ENCODE measurements at regions not wholly inside any gene's neighbourhood (a gene's known extent, or its start where the extent isn't known, plus 50 kb on each side); places are given as distances from the start of the nearest gene placed in this dataset.

- H3K27ac ChIP-seq, result no peak overlapping the region
- H3K4me3 ChIP-seq, result no peak overlapping the region
- H3K9me3 ChIP-seq (ENCODE audit: low read depth), result no peaks in the 10 kb centered on the region
- no peak for TF ChIP-seq EZH2phosphoT487 (IDR thresholded peaks at IDR 0.05)
- no peak overlapping the region for H2AFZ ChIP-seq (replicated peaks)
- H3K79me2 ChIP-seq (ENCODE audit: low read depth), result no peaks in the 10 kb centered on the region
- Mint-ChIP-seq H3K4me3 (no peak overlapping the region), H3K27me3 (ENCODE audit: insufficient read depth, low read depth) (peaks cover 8% of the 10 kb centered on the region), H3K9me3 (no peaks in the 10 kb centered on the region), H3K27ac (no peak overlapping the region), H3K4me1 (peaks cover 37% of the 10 kb centered on the region), H3K36me3 (no peaks in the 10 kb centered on the region)
- H3K4me1 ChIP-seq, result peaks cover 17% of the 10 kb centered on the region
- H3K9ac ChIP-seq, result no peak overlapping the region
- H4K20me1 ChIP-seq (ENCODE audit: low read depth), result no peaks in the 10 kb centered on the region
- no peaks in the 10 kb centered on the region for H3K36me3 ChIP-seq
- no peaks in the 10 kb centered on the region for H3K27me3 ChIP-seq
- no peaks in the 10 kb centered on the region for H3F3A ChIP-seq (ENCODE audit: low read depth)
- H3K4me2 ChIP-seq, result no peak overlapping the region
- no peak for DNase-seq (ENCODE audit: low spot score)
These were observed 318.4 kb downstream of the TXNL1 start for GRCh38 chr18:56319953-56320352.

GRCh38 chr18:56316727-56317126 is 321.7 kb downstream of the TXNL1 start:
- H3K4me2 ChIP-seq, result no peak overlapping the region
- H3K79me2 ChIP-seq (ENCODE audit: low read depth), result no peaks in the 10 kb centered on the region
- H4K20me1 ChIP-seq (ENCODE audit: low read depth), result no peaks in the 10 kb centered on the region
- H3K27ac ChIP-seq, result no peak overlapping the region
- no peak overlapping the region for H2AFZ ChIP-seq (replicated peaks)
- Mint-ChIP-seq H3K4me1 (peaks cover 22% of the 10 kb centered on the region), H3K27me3 (ENCODE audit: insufficient read depth, low read depth) (peaks cover 8% of the 10 kb centered on the region), H3K4me3 (no peak overlapping the region), H3K9me3 (no peaks in the 10 kb centered on the region), H3K36me3 (no peaks in the 10 kb centered on the region), H3K27ac (no peak overlapping the region)
- TF ChIP-seq EZH2 (IDR thresholded peaks at IDR 0.05) (no peak), EZH2phosphoT487 (IDR thresholded peaks at IDR 0.05) (no peak), CTCF (IDR thresholded peaks at IDR 0.05) (no peak)
- DNase-seq (ENCODE audit: low spot score), result no peak
- H3K9ac ChIP-seq, result no peak overlapping the region
- no peaks in the 10 kb centered on the region for H3K27me3 ChIP-seq
- H3K9me3 ChIP-seq (ENCODE audit: low read depth), result no peaks in the 10 kb centered on the region
- no peaks in the 10 kb centered on the region for H3K4me1 ChIP-seq
- H3F3A ChIP-seq (ENCODE audit: low read depth), result no peaks in the 10 kb centered on the region
- no peaks in the 10 kb centered on the region for H3K36me3 ChIP-seq
- H3K4me3 ChIP-seq, result no peak overlapping the region

GRCh38 chr18:56315363-56315762 is 323.0 kb downstream of the TXNL1 start:
- no peak for DNase-seq (ENCODE audit: low spot score)
- no peaks in the 10 kb centered on the region for H3K9me3 Mint-ChIP-seq
- no peaks in the 10 kb centered on the region for H3K79me2 ChIP-seq (ENCODE audit: low read depth)
- no peak overlapping the region for H3K4me3 ChIP-seq
- no peaks in the 10 kb centered on the region for H3K4me1 ChIP-seq
- H3K4me1 Mint-ChIP-seq, result peaks cover 11% of the 10 kb centered on the region
- H3K9ac ChIP-seq, result no peak overlapping the region
- TF ChIP-seq EZH2 (IDR thresholded peaks at IDR 0.05), result no peak
- TF ChIP-seq CTCF (IDR thresholded peaks at IDR 0.05), result no peak
- no peak for TF ChIP-seq EZH2phosphoT487 (IDR thresholded peaks at IDR 0.05)
- H3K36me3 Mint-ChIP-seq, result no peaks in the 10 kb centered on the region
- H3K27ac ChIP-seq, result no peak overlapping the region
- H2AFZ ChIP-seq (replicated peaks), result no peak overlapping the region
- H4K20me1 ChIP-seq (ENCODE audit: low read depth), result no peaks in the 10 kb centered on the region
- no peak overlapping the region for H3K4me3 Mint-ChIP-seq
- peaks cover 5% of the 10 kb centered on the region for H3K27me3 Mint-ChIP-seq (ENCODE audit: insufficient read depth, low read depth)
- H3K9me3 ChIP-seq (ENCODE audit: low read depth), result no peaks in the 10 kb centered on the region
- no peak overlapping the region for H3K27ac Mint-ChIP-seq
- no peaks in the 10 kb centered on the region for H3K27me3 ChIP-seq
- H3K36me3 ChIP-seq, result no peaks in the 10 kb centered on the region
- H3K4me2 ChIP-seq, result no peak overlapping the region
- H3F3A ChIP-seq (ENCODE audit: low read depth), result no peaks in the 10 kb centered on the region

GRCh38 chr18:56314396-56314795 is 324.0 kb downstream of the TXNL1 start:
- no peak overlapping the region for H3K4me3 ChIP-seq
- peaks cover 5% of the 10 kb centered on the region for H3K27me3 Mint-ChIP-seq (ENCODE audit: insufficient read depth, low read depth)
- no peak overlapping the region for H3K27ac ChIP-seq
- H4K20me1 ChIP-seq (ENCODE audit: low read depth), result no peaks in the 10 kb centered on the region
- no peak overlapping the region for H2AFZ ChIP-seq (replicated peaks)
- no peaks in the 10 kb centered on the region for H3K36me3 ChIP-seq
- no peaks in the 10 kb centered on the region for H3F3A ChIP-seq (ENCODE audit: low read depth)
- no peak overlapping the region for H3K27ac Mint-ChIP-seq
- DNase-seq (ENCODE audit: low spot score), result no peak
- H3K9me3 ChIP-seq (ENCODE audit: low read depth), result no peaks in the 10 kb centered on the region
- H3K4me1 ChIP-seq, result no peaks in the 10 kb centered on the region
- TF ChIP-seq EZH2 (IDR thresholded peaks at IDR 0.05) (no peak), CTCF (IDR thresholded peaks at IDR 0.05) (no peak), EZH2phosphoT487 (IDR thresholded peaks at IDR 0.05) (no peak)
- no peaks in the 10 kb centered on the region for H3K36me3 Mint-ChIP-seq
- no peak overlapping the region for H3K9ac ChIP-seq
- no peak overlapping the region for H3K4me2 ChIP-seq
- no peaks in the 10 kb centered on the region for H3K27me3 ChIP-seq
- no peak overlapping the region for H3K4me3 Mint-ChIP-seq
- peaks cover 11% of the 10 kb centered on the region for H3K4me1 Mint-ChIP-seq
- H3K79me2 ChIP-seq (ENCODE audit: low read depth), result no peaks in the 10 kb centered on the region
- H3K9me3 Mint-ChIP-seq, result no peaks in the 10 kb centered on the region
